GM18511 (cell line): ENCODE measurements at regions not wholly inside any gene's neighbourhood (a gene's known extent, or its start where the extent isn't known, plus 50 kb on each side); places are given as distances from the start of the nearest gene placed in this dataset.
"Not testable (repeated sequence)": the region's sequence is repeated elsewhere in the genome, so short reads cannot be mapped to it uniquely, and the experiment has no call there.

Experiments
- ATAC-seq: cut with Tn5 transposase; IDR thresholded peaks from one replicate; pipeline ENCODE4 v1.9.1; 2021; ENCODE audit warnings: mild to moderate bottlenecking, moderate library complexity; ENCODE audit not compliant: unreplicated experiment

GRCh38 chr5:124622851-124623250, 123.6 kb downstream of the ZNF608 start:
- ATAC-seq, result no peak

GRCh38 chr5:124621279-124621678, 125.2 kb downstream of the ZNF608 start:
- ATAC-seq, result no peak

- ATAC-seq, result no peak
Measured at GRCh38 chr5:124620743-124621142, 125.7 kb downstream of the ZNF608 start.

- no peak for ATAC-seq
Measured at GRCh38 chr5:124619121-124619520, 127.3 kb downstream of the ZNF608 start.

- ATAC-seq, result no peak
Measured at GRCh38 chr5:124617787-124618186, 128.7 kb downstream of the ZNF608 start.

GRCh38 chr5:124614836-124615385, 131.5 kb downstream of the ZNF608 start:
- no peak for ATAC-seq

- no peak for ATAC-seq
Measured at GRCh38 chr5:124614105-124614504, 132.3 kb downstream of the ZNF608 start.

- no peak for ATAC-seq
Measured at GRCh38 chr5:124613273-124613953, 133.0 kb downstream of the ZNF608 start.

- ATAC-seq, result no peak
Measured at GRCh38 chr5:124612023-124612422, 134.4 kb downstream of the ZNF608 start.

- not testable (repeated sequence) for ATAC-seq
Measured at GRCh38 chr5:124611262-124611661, 135.2 kb downstream of the ZNF608 start.

GRCh38 chr5:124609685-124610084, 136.8 kb downstream of the ZNF608 start:
- ATAC-seq, result not testable (repeated sequence)

GRCh38 chr5:124606543-124606942, 139.9 kb downstream of the ZNF608 start:
- no peak for ATAC-seq

GRCh38 chr5:124606093-124606492, 140.3 kb downstream of the ZNF608 start:
- no peak for ATAC-seq

GRCh38 chr5:124605541-124605940, 140.9 kb downstream of the ZNF608 start:
- no peak for ATAC-seq

- ATAC-seq, result no peak
Measured at GRCh38 chr5:124604419-124604818, 142.0 kb downstream of the ZNF608 start.

- no peak for ATAC-seq
Measured at GRCh38 chr5:124602925-124603650, 143.4 kb downstream of the ZNF608 start.

- ATAC-seq, result peak; percentile 69
Measured at GRCh38 chr5:124599028-124599973, 147.1 kb downstream of the ZNF608 start.

GRCh38 chr5:124596595-124597421, 149.6 kb downstream of the ZNF608 start:
- ATAC-seq, result no peak

- ATAC-seq, result no peak
Measured at GRCh38 chr5:124593952-124594351, 152.5 kb downstream of the ZNF608 start.

GRCh38 chr5:124592891-124593290, 153.5 kb downstream of the ZNF608 start:
- ATAC-seq, result no peak
